ENCODE measurements at regions not wholly inside any gene's neighbourhood (a gene's known extent, or its start where the extent isn't known, plus 50 kb on each side); places are given as distances from the start of the nearest gene placed in this dataset.

- intact Hi-C loops (cut with DNase I): no loop called here
- no peaks in the 10 kb centered on the region for H3K27me3 ChIP-seq
- DNase-seq (ENCODE audit: extremely low spot score): no peak
- 94% methylated on average over 3 of the region's 3 CpGs for WGBS
- H3K4me1 ChIP-seq: peaks cover 0 to 7% (median 0%) of the 10 kb centered on the region in 4 donors
- no peak overlapping the region for H3K27ac ChIP-seq (replicated peaks in 1 of 4)
- H3K36me3 ChIP-seq: no peaks in the 10 kb centered on the region
- no peaks in the 10 kb centered on the region for H3K9me3 ChIP-seq
- no peak for TF ChIP-seq CTCF (IDR thresholded peaks at IDR 0.05)
- no peak for TF ChIP-seq EP300 (IDR thresholded peaks at IDR 0.05)
- TF ChIP-seq POLR2A (IDR thresholded peaks at IDR 0.05; ENCODE audit: low read depth): no peak
- TF ChIP-seq POLR2AphosphoS5 (IDR thresholded peaks at IDR 0.05): no peak
- H3K4me3 ChIP-seq: no peak overlapping the region
These were observed 75.6 kb upstream of the RFX8 start for GRCh38 chr2:101550555-101550954.

DNA sequence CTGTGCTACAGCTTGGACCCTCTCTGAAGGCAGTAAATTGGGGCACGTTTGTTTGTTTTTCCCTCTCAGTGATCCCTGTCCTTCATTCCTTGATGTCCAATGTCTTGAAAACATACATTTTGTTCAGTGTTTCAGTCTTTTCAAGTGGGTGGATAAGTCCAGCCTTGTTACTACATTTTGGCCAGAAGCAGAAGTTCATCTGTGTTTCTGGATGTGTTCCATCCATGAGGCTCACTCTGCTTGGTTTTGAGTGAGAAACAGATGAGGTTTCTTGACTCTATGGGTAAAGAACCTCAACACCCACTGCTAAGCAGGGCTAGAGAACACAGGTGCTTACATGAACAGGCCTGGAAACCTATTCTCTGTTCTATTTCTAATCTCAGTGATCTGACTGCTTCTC lies 74.5 kb upstream of the RFX8 start:
- no peaks in the 10 kb centered on the region for H3K36me3 ChIP-seq
- H3K4me1 ChIP-seq: peaks cover 0 to 7% (median 0%) of the 10 kb centered on the region in 4 donors
- no peak overlapping the region for H3K4me3 ChIP-seq
- no peak overlapping the region for H3K27ac ChIP-seq (replicated peaks in 1 of 4)
- 77% methylated on average over 1 of the region's 1 CpG for WGBS
- no peaks in the 10 kb centered on the region for H3K27me3 ChIP-seq
- TF ChIP-seq POLR2AphosphoS5 (IDR thresholded peaks at IDR 0.05): no peak
- H3K9me3 ChIP-seq: no peaks in the 10 kb centered on the region
- intact Hi-C loops (cut with DNase I): no loop called here
- DNase-seq (ENCODE audit: extremely low spot score): no peak

- intact Hi-C loops (cut with DNase I): no loop called here
- no peak overlapping the region for H3K4me3 ChIP-seq
- no peak for DNase-seq (ENCODE audit: extremely low spot score)
These were observed 71.6 kb upstream of the RFX8 start for GRCh38 chr2:101546376-101547058.

GRCh38 chr2:101545950-101546349 lies 71.0 kb upstream of the RFX8 start:
- H3K4me3 ChIP-seq: no peak overlapping the region
- no peak for DNase-seq (ENCODE audit: extremely low spot score)
- H3K4me1 ChIP-seq: peaks cover 0 to 7% (median 0%) of the 10 kb centered on the region in 4 donors
- TF ChIP-seq EP300 (IDR thresholded peaks at IDR 0.05) (no peak), POLR2AphosphoS5 (IDR thresholded peaks at IDR 0.05) (no peak), POLR2A (IDR thresholded peaks at IDR 0.05; ENCODE audit: low read depth) (no peak), CTCF (IDR thresholded peaks at IDR 0.05) (no peak)
- no peaks in the 10 kb centered on the region for H3K9me3 ChIP-seq
- H3K36me3 ChIP-seq: no peaks in the 10 kb centered on the region
- intact Hi-C loops (cut with DNase I): no loop called here
- H3K27ac ChIP-seq (replicated peaks in 1 of 4): no peak overlapping the region
- no peaks in the 10 kb centered on the region for H3K27me3 ChIP-seq

More at GRCh38 chr2:101546376-101547058, 71.6 kb upstream of the RFX8 start:
- peaks cover 0 to 7% (median 0%) of the 10 kb centered on the region in 4 donors for H3K4me1 ChIP-seq
- whole genome bisulfite sequencing: 75% methylated on average over 2 of the region's 2 CpGs
- no peaks in the 10 kb centered on the region for H3K27me3 ChIP-seq
- no peaks in the 10 kb centered on the region for H3K36me3 ChIP-seq
- H3K27ac ChIP-seq (replicated peaks in 1 of 4): no peak overlapping the region
- no peak for TF ChIP-seq POLR2A (IDR thresholded peaks at IDR 0.05; ENCODE audit: low read depth)
- no peak for TF ChIP-seq POLR2AphosphoS5 (IDR thresholded peaks at IDR 0.05)
- TF ChIP-seq CTCF (IDR thresholded peaks at IDR 0.05): no peak
- no peak for TF ChIP-seq EP300 (IDR thresholded peaks at IDR 0.05)
- no peaks in the 10 kb centered on the region for H3K9me3 ChIP-seq

DNA sequence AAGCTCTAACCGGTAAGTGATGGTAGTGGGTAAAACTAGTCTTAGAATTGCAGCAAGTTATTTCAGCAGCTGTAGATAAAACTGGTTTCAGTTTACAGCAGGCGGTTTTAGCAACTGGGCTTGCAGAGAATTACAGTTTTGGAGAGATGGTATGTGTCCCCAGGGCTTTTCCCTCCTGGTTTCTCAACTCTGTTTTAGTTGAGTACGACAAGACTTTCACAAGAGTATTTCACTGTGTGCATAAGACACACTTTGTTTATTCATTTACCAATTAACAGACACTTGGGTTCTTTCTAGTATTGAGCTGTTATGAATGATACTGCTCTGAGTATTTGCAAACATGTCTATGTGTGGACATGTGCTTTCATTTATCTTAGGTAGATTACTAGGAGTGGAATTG lies 65.6 kb upstream of the RFX8 start:
- intact Hi-C loops (cut with DNase I): no loop called here
- no peaks in the 10 kb centered on the region for H3K36me3 ChIP-seq
- no peaks in the 10 kb centered on the region for H3K4me1 ChIP-seq
- H3K4me3 ChIP-seq: no peak overlapping the region
- no peak for DNase-seq (ENCODE audit: extremely low spot score)
- H3K27me3 ChIP-seq: no peaks in the 10 kb centered on the region
- H3K27ac ChIP-seq (replicated peaks in 1 of 4): no peak overlapping the region
- no peak for TF ChIP-seq POLR2AphosphoS5 (IDR thresholded peaks at IDR 0.05)
- TF ChIP-seq CTCF (IDR thresholded peaks at IDR 0.05): no peak
- TF ChIP-seq POLR2A (IDR thresholded peaks at IDR 0.05; ENCODE audit: low read depth): no peak
- no peak for TF ChIP-seq EP300 (IDR thresholded peaks at IDR 0.05)
- WGBS: 81% methylated on average over 3 of the region's 3 CpGs
- H3K9me3 ChIP-seq: no peaks in the 10 kb centered on the region
